NCI-H748 treated with DMSO at 0.1 percent for 48 hours (cell line): ENCODE measurements at regions not wholly inside any gene's neighbourhood (a gene's known extent, or its start where the extent isn't known, plus 50 kb on each side); places are given as distances from the start of the nearest gene placed in this dataset.
"Not testable (repeated sequence)": the region's sequence is repeated elsewhere in the genome, so short reads cannot be mapped to it uniquely, and the experiment has no call there.

Source experiments
- DNase-seq: peaks from one replicate; lab custom pipeline; 2025; lab: John Stamatoyannopoulos, UW

DNA sequence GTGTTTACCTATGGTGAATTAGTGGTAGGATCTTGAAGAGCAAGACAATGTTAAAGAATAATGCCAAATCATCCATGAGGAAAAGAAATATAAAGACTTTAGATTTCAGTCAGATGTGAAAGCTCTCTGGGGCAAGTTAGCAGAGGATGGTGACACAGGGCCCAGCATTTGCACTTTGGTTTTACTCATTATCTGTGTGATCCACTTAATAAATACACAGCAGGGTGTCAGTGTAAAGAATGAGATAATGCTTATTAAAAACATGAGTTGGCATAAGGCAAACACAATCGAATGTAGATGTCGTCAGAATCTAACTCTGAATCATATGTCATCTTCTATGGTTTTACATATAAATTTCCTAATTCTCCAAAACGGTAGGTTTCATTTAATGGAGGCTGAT lies 130.4 kb upstream of the PREP start:
- DNase-seq = no peak

DNA sequence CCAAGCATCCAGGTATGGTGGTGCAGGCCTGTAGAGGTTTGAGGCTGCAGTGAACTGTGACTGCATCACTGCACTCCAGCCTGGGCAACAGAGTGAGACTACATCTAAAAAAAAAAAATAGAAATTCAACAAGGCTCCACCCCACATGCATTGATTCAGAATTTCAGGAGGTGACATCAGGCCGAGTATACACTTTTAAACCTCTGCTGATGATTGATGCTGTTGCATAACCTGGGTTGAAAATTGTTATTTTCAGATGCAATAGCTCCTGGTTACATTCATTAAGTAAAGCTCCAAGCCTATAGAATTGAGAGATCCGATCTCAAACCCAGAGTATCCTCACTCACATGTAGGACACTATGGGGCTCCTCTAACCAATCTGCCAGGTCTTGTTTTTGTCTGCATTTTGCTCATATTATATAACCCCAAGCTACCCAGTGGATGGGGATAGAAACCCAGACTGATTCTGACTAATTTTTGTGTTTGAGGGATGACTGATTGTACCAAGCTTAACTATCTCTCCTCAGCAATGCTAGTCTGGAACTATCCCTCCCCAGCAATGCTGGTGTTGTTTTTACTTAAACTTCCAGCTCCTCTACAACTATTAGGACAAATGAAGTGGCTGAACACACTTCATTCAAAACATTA lies 123.5 kb upstream of the PREP start:
- no peak for DNase-seq

DNA sequence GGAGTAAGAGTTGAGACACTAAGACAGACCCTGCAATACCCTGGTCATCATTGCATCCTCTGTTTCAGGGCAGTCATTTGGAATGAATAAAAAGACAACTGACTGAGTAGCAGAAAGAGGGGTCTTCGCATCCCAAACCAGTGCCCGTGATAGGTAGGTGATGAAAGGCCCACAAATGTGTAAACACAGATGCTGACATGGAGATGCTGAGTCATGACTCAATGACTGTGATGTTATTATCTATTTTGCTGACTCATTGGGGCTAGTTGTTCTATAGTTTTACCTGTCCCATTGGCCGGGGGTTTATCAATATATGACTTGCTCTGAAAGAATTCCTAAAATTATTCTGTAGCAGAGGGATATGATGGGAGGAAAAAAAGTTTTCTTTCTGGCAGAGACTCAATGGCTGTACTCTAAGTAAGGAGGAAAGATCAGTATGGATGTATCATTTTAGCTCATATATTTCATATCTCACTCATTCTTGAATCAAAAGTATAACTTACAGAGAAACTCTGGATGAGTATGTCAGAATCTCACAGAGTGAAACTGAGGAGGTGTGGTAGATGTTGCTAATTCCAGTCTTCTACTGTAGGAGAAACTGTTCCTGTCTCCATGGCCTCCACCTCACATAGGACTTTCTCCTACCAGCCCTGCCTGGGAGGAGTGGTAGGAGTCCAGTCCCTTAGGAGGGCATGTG lies 119.9 kb upstream of the PREP start:
- no peak for DNase-seq

DNA sequence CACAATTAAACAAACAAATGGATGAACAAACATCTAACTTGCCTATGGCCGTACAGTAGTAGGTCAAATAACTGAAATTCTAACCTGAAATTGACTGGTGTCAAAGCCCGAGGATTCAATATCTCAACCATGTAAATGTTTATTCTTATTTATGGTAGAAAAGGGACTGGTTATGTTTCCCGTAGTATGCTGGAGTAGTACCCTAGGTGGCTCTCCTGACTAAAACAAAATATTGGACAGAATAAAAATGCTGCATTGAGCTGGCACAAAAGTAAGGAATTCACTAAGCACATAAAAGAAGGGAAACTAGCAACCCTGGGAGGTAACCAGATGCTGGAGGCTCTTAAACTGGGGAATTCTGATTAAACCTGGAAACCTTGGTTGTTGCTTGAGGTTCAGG lies 117.1 kb upstream of the PREP start:
- DNase-seq = no peak

DNA sequence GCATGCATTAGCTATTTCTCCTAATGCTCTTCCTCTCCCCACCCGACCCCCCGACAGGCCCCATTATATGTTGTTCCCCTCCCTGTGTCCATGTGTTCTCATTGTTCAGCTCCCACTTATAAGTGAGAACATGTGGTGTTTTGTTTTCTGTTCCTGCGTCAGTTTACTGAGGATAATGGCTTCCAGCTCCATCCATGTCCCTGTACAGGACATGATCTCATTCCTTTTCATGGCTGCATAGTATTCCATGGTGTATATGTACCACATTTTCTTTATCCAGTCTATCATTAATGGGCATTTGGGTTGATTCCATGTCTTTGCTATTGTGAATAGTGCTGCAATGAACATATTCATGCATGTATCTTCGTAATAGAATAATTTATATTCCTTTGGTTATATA lies 116.1 kb upstream of the PREP start:
- not testable (repeated sequence) for DNase-seq

DNA sequence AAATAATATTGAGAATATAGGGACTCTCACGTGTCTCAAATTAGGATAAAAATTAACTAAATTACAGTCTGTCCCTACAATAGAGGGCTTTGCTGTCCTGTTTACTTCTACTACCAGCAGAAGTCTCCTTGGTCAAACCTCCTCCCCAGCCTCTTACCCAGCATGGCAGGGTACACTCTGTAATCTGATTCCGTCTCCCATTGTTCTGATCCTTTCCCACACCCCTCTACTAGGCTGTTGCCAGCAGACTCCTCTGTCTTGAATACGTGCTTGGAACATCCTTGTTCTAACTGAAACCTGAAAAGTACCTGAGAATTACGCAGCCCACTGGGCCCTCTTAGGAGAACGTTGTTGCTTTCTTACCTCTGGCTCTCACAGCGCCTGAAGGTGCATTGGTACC lies 112.2 kb upstream of the PREP start:
- DNase-seq = no peak

DNA sequence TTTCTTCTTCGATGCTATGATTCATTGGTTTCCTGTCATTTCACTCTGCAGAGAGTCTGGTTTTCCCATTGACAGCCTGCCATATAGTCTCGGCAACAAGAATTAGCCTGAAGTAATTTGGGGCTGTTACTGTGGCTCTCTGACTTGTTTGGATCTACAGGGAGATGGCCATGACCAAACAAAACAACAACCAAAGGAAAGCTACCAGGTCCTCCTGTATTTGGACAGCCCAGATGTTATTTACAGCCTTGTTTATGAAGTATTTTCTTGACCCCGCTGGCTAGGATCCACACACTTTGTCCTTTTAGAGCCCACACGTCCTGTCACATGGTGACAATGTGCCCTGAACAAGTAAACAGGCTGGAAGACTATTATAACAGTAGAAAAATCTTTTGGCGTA lies 111.4 kb upstream of the PREP start:
- no peak for DNase-seq

DNA sequence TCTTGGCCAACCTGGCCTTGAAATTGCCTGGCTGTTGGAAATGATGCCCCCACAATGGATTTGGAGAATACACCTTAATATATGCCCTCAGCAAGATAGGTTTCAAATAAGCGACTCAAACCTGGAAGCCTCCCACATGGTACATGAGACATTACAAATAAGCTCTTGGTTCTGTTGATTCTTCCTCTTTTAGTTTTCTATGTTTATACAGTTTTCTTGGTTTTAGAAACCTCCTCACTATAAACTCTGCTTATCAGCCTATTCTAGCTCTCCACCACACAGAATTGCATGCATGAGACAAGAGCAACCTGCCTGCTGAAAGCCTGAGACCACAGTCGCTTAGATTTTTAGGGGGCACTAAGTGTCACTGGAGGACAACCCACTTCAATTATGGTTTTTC lies 108.8 kb upstream of the PREP start:
- DNase-seq = no peak

DNA sequence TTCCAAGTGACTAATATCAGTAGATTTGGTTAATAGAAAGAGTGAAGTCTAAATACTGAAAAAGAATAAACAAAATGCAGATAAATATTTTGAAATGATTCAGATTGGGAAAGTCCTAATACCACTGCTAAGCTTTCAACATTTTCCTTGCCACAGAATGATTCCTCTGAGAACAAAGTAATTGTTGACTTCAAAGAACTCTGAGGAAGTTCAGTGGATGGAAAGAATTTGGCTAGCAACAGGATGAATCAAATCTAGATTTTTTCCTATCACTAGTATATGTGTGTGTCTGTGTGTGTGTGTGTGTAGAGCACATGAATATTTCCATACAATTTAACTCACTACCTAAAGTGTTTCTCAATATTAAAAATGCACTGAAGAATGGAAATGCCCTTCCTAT lies 107.9 kb upstream of the PREP start:
- DNase-seq = no peak

DNA sequence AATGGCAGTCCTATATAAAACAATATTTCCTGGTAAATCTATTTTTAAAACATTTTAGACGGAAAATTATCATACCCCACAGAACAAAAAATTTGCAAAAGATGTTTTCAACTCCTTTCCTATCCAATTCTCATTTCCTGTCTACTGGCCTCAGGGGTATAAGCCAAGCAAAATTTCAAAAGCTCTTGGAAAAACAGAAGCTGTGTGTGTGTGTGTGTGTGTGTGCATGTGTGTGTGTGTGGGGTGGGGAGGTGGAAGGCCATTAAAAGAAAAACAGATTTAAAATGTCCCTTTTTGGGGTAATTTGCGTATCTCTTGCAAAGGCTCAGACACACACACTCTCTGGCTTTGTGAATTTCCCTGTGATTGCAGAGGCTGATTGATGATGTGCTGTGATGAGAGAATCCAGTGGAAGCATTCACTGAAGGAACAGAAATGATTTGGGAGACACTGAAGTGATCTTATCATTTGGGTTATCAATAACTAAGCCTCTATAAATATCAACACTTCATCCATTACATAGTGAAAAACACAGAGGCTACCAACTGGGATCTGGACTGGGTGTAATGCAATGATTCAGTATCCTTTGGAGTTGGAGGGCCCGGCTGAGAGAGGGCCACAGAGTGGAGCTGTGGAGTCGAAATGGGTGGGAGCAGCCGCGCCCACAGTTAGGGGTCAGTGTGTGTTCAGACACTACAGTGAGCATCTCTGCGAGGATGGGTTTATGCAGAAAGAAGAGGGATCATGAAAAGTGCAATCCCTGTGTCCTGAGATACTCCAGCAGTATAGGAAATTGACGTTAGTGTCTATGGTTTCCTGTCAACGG lies 106.8 kb upstream of the PREP start:
- DNase-seq = no peak

DNA sequence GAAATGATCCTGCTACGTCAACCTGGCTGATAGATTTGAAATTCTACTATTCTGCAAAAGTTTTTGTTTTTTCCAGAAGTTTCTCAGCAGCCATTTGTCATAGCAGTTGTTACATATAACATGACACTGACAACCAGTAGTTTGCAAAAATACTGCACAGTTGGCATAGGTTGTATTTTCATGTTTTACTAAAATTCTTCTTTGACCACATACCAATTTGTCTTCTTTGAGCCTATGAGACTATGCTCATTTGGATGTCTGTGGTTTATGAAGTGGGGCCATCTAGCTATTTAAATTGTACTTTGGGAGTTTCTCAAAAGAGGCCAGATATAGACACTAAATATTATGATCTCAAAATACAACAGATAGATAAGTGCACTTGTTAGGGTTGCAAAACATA lies 104.9 kb upstream of the PREP start:
- no peak for DNase-seq

DNA sequence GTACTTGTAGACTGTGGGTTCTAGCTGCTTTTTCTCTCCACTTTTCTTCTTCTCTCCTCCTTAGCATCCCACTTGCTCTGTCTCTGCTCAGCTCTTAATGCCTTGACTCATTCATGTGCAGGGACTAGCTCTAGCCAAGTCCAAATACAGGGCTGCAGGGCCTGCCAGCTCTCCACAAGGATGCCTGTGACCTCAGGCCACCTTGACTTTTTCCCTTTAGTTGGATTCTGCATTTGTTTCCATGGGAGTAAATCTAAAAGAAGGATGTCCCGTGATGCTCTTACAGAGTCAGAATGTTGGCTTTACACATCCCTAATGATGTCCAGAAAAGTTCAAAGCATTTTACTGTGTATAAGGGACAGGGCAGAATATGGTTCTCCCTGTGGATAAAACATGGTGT lies 101.8 kb upstream of the PREP start:
- DNase-seq = no peak

DNA sequence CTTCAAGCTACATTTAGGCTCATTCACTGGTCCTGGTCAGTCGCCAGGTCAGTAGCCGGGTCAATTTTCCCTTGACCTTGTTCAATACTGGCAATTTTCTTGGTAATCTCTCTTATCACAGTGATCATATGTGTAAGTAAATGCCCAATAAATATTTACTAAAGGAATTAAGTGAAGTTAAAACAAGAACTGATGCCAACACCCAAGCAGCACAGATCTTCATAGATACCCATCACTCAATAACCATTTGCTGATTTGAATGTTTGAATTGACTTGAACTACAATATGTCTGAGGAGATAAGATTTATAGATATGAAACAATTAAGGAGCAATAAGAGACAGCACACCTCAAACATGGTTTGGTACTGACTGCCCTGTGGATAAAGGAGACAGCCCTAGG lies 100.8 kb upstream of the PREP start:
- DNase-seq = no peak

DNA sequence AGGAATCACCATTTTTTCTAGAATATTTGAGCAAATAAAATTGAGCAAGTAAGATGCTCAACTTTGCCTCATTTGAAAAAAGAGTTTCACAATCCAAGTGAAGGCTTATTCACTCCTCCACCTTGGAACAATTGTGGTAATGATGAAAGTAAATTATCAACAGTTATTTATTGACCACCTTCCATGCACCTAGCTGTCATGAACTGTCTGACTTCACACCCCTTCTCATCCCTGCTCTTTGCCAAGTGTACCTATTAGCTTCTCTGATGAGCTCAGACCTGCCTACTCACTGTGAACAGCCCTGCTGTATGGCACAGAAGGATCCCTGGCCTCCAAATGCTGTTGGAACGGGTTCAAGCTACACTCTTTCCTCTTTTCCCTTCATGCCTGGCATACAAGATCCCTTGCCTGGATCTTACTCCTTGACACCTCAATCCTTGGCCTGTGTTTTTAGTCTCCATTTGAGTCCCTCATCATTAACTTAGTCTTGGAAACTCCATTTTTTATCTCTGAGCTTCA lies 99.0 kb upstream of the PREP start:
- no peak for DNase-seq

DNA sequence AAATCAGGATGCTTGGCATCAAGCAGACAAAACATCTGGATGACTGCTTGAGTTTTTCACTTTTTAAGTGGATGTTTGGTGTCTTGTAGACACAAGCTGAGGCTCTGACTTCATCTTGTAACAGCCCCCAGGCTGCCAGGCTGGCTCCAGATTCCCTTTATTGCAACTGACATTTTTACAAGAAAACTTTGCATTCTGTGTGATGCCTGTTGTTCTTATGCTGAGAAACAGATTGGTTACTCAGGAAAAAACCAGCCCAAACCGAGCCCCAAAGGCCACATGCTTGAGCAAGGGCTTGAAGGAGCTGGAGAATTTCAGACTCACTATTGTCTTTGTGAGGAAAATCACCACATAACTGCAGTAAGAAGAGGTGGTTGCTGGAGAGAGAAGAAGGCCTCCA lies 98.4 kb upstream of the PREP start:
- DNase-seq = no peak

DNA sequence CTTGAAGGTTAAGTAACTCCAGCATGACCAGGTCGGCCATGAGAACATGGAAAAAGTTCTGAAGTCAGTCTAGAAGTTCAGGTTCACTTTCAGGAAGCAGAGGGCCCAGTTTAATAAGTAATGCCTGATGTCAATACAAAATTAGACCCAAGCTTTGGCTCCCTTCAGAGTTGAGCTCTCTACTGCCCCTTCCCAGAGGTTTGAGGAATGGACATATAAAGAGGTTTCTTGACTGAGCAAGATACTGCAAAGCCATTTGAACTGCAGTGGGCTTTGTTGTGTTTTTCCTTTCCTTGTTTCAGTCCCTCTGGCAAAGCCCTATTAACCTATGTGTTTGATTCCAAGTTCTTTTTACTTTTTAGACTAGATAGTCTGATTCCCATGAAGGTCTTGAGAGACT lies 97.8 kb upstream of the PREP start:
- DNase-seq = no peak

DNA sequence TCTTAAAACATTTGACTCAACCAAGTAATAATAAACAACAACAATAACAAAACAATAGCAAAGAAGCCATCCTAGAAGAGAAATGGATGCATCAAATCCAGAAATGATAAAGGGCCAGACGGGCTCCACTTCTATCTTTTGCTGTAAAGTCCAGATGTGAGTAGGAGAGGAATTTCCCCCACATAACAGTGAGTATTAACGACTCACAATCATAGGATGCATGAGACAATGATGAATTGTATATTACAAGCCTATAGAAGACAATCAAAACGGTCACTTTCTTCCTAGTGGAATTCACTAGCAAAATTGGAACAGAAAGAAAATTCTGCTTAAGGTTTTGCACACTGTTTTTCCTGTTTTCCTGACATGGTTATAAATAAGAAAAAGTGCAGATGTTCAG lies 97.0 kb upstream of the PREP start:
- no peak for DNase-seq

DNA sequence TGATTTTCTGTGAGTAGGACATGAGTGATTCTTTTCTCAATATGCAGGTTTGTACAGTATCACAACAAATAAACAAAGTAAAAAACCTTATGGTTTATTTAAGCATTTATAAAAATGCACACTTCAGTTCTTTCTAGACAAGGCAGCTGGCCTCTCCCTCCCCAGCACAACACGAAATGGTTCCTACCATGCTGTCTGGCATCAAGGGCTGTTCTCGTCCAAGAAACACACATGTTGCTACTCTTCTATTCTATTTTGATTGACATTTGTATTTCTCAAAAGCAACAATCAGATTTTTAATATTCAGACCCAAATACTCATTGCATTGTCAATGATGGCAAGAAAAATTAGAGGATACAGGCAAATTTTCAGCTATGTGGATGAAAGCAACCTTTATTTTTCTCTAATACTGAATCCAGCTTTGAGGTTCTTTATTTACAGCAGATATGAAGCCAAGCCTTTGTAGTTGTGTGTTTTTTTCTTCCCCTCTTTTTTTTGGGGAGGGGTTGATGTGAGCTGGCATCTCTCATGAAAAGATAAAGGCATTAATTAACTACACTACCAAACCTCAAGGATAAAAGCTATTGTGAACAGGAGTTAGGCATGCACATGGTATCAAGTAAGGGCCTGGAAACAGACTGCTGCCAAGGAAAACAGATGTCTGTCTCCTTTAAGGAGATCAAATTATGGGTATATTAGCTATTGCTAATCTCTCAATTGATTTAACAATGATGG lies 96.4 kb upstream of the PREP start:
- no peak for DNase-seq

DNA sequence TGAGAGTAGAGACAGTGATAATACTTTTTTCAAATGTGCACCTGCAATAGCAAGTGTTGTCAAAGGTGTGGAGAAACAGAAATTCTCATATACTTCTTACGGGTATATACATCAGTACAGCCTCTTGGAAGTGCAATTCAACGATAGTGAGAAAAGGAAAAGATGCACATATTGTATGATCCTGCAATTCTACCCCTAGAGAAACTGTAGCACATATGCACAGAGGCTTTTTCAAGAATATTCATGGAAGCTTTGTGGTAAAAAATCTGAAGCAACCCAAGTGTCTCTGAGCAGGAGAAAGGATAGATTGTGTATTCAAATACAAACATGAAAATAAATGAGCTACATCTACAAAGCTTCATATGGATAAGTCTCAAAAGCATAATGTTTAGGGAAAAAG lies 94.7 kb upstream of the PREP start:
- no peak for DNase-seq

DNA sequence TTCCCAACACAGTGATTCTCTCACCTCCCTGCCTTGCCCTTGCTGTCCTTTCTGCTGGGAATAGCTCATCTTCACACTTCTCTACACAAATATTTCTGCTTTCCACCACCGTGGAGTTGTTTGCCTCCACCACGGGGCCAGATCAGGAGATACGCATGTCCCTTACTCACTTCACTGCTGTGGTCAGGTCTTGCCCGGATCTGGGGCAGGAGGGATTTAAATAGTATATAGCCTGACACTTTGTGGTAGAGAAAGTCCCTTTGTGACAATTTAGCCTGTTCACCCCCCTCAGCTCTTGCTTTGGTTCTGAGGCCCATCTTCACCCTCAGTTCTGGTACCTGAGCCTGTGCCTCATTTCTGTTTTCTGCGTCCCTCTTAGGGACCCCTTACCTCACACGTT lies 92.6 kb upstream of the PREP start:
- DNase-seq = no peak

DNA sequence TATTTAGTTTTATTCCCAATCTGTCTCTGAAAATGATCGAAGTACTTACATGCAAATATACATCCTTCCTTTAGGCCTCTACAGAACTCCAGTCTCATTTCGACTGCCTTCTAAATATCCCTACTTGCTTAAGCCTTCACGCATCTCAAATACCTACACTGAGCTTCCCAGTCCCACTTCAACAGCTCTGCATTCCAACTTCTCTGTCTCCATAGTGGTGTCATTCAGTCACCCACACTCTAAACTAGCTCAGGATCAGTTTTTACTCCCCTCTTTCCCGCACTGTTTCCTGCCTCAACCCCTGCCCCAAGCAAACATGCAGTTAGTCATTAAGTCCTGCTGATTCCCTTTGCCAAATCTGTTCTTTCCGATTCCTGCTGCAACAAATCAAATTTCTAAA lies 91.8 kb upstream of the PREP start:
- DNase-seq = no peak

DNA sequence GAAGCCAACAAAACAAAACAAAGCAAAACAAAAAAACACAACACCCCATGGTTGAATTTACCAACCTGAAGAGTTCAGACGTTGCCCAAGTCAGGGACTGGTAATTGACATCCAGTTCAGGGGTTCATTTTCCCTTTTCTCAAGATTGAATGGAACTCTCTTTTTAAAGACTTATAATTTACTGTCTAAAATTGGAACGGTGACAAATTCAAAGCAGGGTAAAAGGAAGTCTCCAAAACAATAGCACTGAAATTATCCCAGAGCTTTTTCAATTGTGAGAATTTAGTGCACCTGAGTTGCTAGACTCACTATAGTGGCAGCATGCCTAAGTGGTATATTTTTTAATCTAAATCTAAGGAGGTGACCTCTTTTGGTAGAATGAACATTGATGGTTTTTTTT lies 90.9 kb upstream of the PREP start:
- no peak for DNase-seq
